Neural cell (in vitro differentiated cells): ENCODE measurements at regions not wholly inside any gene's neighbourhood (a gene's known extent, or its start where the extent isn't known, plus 50 kb on each side); places are given as distances from the start of the nearest gene placed in this dataset.

Source experiments
- H2AFZ ChIP-seq: fragments of 200-600, 300-800 bp; sonication (generic), shearing (Covaris generic); 2 replicates; pipeline ENCODE4 v1.6.0; 2014; ENCODE audit warnings: low read depth, mild to moderate bottlenecking, antibody characterized with exemption, low read length, moderate library complexity
- H3F3A ChIP-seq: fragments of 200-600 bp; shearing (Covaris generic); 2 replicates; pipeline ENCODE4 v1.6.1; 2016; ENCODE audit warnings: mild to moderate bottlenecking, moderate library complexity, mixed read lengths, antibody characterized with exemption, low read length; ENCODE audit not compliant: insufficient read depth, poor library complexity, severe bottlenecking
- H3K27ac ChIP-seq: fragments of 200-600, 300-800 bp; sonication (generic), shearing (Covaris generic); 2 replicates; pipeline ENCODE4 v1.5.1; 2014; ENCODE audit warnings: mild to moderate bottlenecking, low read length, moderate library complexity
- H3K27me3 ChIP-seq: fragments of 300-800, 200-600 bp; sonication (generic), shearing (Covaris generic); 2 replicates; pipeline ENCODE4 v1.6.0; 2014; ENCODE audit warnings: mild to moderate bottlenecking, low read depth, low read length, moderate library complexity; ENCODE audit not compliant: insufficient read depth
- H3K36me3 ChIP-seq: fragments of 300-800, 200-600 bp; sonication (generic), shearing (Covaris generic); 2 replicates; pipeline ENCODE4 v1.5.1; 2014; ENCODE audit warnings: mild to moderate bottlenecking, antibody characterized with exemption, low read length, moderate library complexity; ENCODE audit not compliant: insufficient read depth
- H3K4me2 ChIP-seq: fragments of 300-800, 200-600 bp; sonication (generic), shearing (Covaris generic); 2 replicates; pipeline ENCODE4 v1.6.0; 2014; ENCODE audit warnings: mild to moderate bottlenecking, low read length
- H3K4me3 ChIP-seq: fragments of 300-800, 200-600 bp; sonication (generic), shearing (Covaris generic); 2 replicates; pipeline ENCODE4 v1.5.1; 2014; ENCODE audit warnings: mild to moderate bottlenecking, low read length, moderate library complexity
- H3K79me2 ChIP-seq: fragments of 200-600 bp; shearing (Covaris generic); replicated peaks from 2 replicates; pipeline ENCODE4 v1.6.0; 2014; ENCODE audit warnings: mild to moderate bottlenecking, low read length, moderate library complexity; ENCODE audit not compliant: insufficient read depth
- H3K9ac ChIP-seq: fragments of 300-800, 200-600 bp; sonication (generic), shearing (Covaris generic); 2 replicates; pipeline ENCODE4 v1.6.1; 2016; ENCODE audit warnings: mild to moderate bottlenecking, low read length, mixed read lengths
- H3K9me2 ChIP-seq: fragments of 200-600 bp; shearing (Covaris generic); 2 replicates; pipeline ENCODE4 v1.6.1; 2016; ENCODE audit warnings: mild to moderate bottlenecking, low read length, mixed read lengths; ENCODE audit not compliant: insufficient read depth
- H3K9me3 ChIP-seq: fragments of 200-600, 300-800 bp; sonication (generic), shearing (Covaris generic); 2 replicates; pipeline ENCODE4 v1.6.1; 2016; ENCODE audit warnings: mild to moderate bottlenecking, mixed run types, low read length, moderate library complexity, mixed read lengths
- H4K20me1 ChIP-seq: fragments of 200-600 bp; shearing (Covaris generic); 2 replicates; pipeline ENCODE4 v1.6.1; 2016; ENCODE audit warnings: mild to moderate bottlenecking, mixed run types; ENCODE audit not compliant: insufficient read depth
- CTCF ChIP-seq: fragments of 450-650 bp; IDR thresholded peaks from 2 replicates; pipeline ENCODE4 v1.5.1; 2014; ENCODE audit warnings: antibody characterized with exemption, mild to moderate bottlenecking, moderate library complexity; ENCODE audit not compliant: poor library complexity, severe bottlenecking
- EP300 ChIP-seq: fragments of 450-650 bp; conservative IDR thresholded peaks from 2 replicates; pipeline ENCODE4 v1.6.1; 2014; ENCODE audit warnings: antibody characterized with exemption, mild to moderate bottlenecking, moderate library complexity; ENCODE audit not compliant: poor library complexity, severe bottlenecking
- EZH2 ChIP-seq: fragments of 200-600, 300-800 bp; shearing (Covaris generic), sonication (generic); IDR thresholded peaks from 2 replicates; pipeline ENCODE4 v1.6.1; 2014; ENCODE audit warnings: antibody characterized with exemption, low read length, borderline replicate concordance, mild to moderate bottlenecking; ENCODE audit not compliant: insufficient read depth, poor library complexity, severe bottlenecking
- MXI1 ChIP-seq: fragments of 450-650 bp; conservative IDR thresholded peaks from 2 replicates; pipeline ENCODE4 v1.6.1; 2014; ENCODE audit warnings: antibody characterized with exemption, mild to moderate bottlenecking; ENCODE audit not compliant: poor library complexity, severe bottlenecking
- POLR2AphosphoS5 ChIP-seq: IDR thresholded peaks from 2 replicates; pipeline ENCODE4 v1.6.1; 2012
- RAD21 ChIP-seq: fragments of 450-650 bp; conservative IDR thresholded peaks from 2 replicates; pipeline ENCODE4 v1.6.1; 2014; ENCODE audit warnings: antibody characterized with exemption, mild to moderate bottlenecking, moderate library complexity
- REST ChIP-seq: IDR thresholded peaks from 2 replicates; pipeline ENCODE4 v1.6.1; 2012; ENCODE audit warnings: borderline replicate concordance
- SMC3 ChIP-seq: fragments of 450-650 bp; conservative IDR thresholded peaks from 2 replicates; pipeline ENCODE4 v1.6.1; 2014; ENCODE audit warnings: antibody characterized with exemption, mild to moderate bottlenecking, moderate library complexity; ENCODE audit not compliant: poor library complexity
- TAF1 ChIP-seq: IDR thresholded peaks from 2 replicates; pipeline ENCODE4 v1.6.1; 2012; ENCODE audit warnings: low read depth

DNA sequence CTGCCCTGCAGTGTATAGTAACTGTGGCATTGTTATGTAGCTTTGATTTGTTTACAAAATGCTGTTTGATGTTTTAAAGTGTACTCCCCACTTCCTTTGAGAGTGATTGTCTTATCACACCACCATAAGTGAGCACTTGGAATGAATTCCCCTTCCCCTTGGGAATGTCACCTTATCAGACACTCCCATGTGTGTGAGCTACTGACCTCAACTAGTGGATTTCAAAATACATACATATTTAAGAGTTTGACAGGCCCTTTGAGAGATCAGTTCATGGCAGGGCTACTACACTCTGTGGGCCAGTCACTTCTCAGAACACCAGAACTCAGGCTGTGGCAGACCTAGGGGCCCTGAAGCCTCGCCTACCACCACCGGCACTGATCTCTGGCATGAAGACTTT lies 547.6 kb downstream of the NR2F2 start:
- Histone ChIP-seq H3K9me3 (no peaks in the 10 kb centered on the region), H2AFZ (no peak overlapping the region), H3K36me3 (no peaks in the 10 kb centered on the region), H3K9me2 (no peaks in the 10 kb centered on the region), H3K27ac (no peak overlapping the region), H3K4me3 (no peak overlapping the region), H3K27me3 (no peaks in the 10 kb centered on the region), H4K20me1 (no peaks in the 10 kb centered on the region), H3F3A (no peaks in the 10 kb centered on the region), H3K4me2 (no peak overlapping the region), H3K9ac (no peak overlapping the region), H3K79me2 (no peaks in the 10 kb centered on the region)
- no peak for TF ChIP-seq POLR2AphosphoS5

GRCh38 chr15:96882121-96882772 lies 551.7 kb downstream of the NR2F2 start:
- Histone ChIP-seq H3F3A (no peaks in the 10 kb centered on the region), H2AFZ (no peak overlapping the region), H3K9ac (no peak overlapping the region), H3K27ac (no peak overlapping the region), H3K9me3 (no peaks in the 10 kb centered on the region), H3K36me3 (no peaks in the 10 kb centered on the region), H3K9me2 (no peaks in the 10 kb centered on the region), H3K79me2 (no peaks in the 10 kb centered on the region), H3K4me3 (no peak overlapping the region), H3K4me2 (no peak overlapping the region), H4K20me1 (no peaks in the 10 kb centered on the region), H3K27me3 (no peaks in the 10 kb centered on the region)
- TF ChIP-seq TAF1, result no peak
- TF ChIP-seq CTCF, result no peak

DNA sequence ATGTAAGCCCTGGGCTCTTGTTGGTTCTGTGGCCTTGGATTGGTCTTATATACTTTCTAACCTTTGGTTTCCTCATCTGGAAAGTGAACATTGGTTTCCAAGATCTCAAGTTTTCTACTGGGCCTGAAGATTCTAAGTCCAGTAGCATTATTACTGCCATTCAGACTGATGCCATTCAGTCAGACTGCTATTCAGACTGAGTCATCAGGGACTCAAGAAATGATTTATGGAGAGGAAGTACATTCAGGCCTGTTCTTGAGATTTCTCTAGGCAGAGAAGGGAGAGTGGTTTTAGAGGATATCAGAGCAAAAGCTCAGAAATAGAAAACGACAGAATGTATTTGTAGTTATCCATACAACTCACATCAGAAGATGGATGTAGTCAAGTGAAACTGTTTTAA lies 557.2 kb downstream of the NR2F2 start:
- TF ChIP-seq POLR2AphosphoS5 (no peak), SMC3 (no peak), EZH2 (no peak), EP300 (no peak), CTCF (no peak), MXI1 (no peak), RAD21 (no peak), TAF1 (no peak), REST (no peak)
- no peaks in the 10 kb centered on the region for H3K79me2 ChIP-seq
- H3K9me3 ChIP-seq, result no peaks in the 10 kb centered on the region
- no peak overlapping the region for H3K27ac ChIP-seq
- H3K27me3 ChIP-seq, result peaks cover 33% of the 10 kb centered on the region
- H3K4me3 ChIP-seq, result no peak overlapping the region
- H3F3A ChIP-seq, result no peaks in the 10 kb centered on the region
- H4K20me1 ChIP-seq, result no peaks in the 10 kb centered on the region
- no peaks in the 10 kb centered on the region for H3K36me3 ChIP-seq
- no peak overlapping the region for H3K9ac ChIP-seq
- H2AFZ ChIP-seq, result no peak overlapping the region
- no peak overlapping the region for H3K4me2 ChIP-seq
- no peaks in the 10 kb centered on the region for H3K9me2 ChIP-seq
